ENCODE measurements at regions not wholly inside any gene's neighbourhood (a gene's known extent, or its start where the extent isn't known, plus 50 kb on each side); places are given as distances from the start of the nearest gene placed in this dataset.

DNA sequence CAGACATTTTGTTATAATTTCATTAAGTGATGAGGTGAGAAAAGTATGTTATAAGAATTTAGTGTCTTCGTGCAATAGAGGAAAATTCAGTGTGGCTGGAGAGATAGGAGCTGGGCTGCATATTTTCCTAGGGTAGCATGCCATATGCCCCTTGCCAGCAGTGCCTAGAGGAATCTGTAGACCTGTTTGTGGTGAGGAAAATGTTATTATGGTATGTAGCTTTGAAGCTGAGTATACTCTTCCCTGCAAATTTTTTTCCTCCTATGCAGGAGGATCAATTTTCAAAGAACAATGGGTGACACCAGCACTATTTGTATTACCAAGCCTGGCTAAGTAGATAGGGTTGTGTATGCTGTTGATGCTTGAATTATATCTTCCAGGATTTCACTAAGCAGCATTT, 200.6 kb downstream of the EDEM1 start:
- no peak overlapping the region for H3K4me3 ChIP-seq
- TF ChIP-seq POLR2A (IDR thresholded peaks at IDR 0.05): no peak
- TF ChIP-seq, protein P1, sequence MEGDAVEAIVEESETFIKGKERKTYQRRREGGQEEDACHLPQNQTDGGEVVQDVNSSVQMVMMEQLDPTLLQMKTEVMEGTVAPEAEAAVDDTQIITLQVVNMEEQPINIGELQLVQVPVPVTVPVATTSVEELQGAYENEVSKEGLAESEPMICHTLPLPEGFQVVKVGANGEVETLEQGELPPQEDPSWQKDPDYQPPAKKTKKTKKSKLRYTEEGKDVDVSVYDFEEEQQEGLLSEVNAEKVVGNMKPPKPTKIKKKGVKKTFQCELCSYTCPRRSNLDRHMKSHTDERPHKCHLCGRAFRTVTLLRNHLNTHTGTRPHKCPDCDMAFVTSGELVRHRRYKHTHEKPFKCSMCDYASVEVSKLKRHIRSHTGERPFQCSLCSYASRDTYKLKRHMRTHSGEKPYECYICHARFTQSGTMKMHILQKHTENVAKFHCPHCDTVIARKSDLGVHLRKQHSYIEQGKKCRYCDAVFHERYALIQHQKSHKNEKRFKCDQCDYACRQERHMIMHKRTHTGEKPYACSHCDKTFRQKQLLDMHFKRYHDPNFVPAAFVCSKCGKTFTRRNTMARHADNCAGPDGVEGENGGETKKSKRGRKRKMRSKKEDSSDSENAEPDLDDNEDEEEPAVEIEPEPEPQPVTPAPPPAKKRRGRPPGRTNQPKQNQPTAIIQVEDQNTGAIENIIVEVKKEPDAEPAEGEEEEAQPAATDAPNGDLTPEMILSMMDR (IDR thresholded peaks at IDR 0.05): no peak

DNA sequence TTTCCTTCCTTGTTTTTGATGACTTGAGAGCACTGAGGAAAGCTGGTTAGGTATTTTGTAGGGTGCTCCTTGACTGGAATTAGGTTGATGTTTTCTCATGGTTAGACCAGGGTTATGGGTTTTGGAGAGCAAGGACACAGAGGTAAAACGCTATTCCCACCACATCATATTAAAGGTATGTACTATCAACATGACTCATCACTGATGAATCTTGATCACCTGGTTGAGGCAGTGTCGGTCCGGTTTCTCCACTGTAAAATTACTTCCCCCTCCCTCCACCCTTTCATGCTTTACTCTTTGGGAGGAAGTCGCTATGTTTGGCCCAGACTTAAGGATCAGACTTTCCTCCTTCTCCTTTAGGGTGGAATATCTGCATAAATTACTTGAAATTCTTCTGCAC, 201.6 kb downstream of the EDEM1 start:
- no peak overlapping the region for H3K4me3 ChIP-seq
- no peaks in the 10 kb centered on the region for H3K27me3 ChIP-seq
- no peak overlapping the region for H3K27ac ChIP-seq
- no peaks in the 10 kb centered on the region for H3K36me3 ChIP-seq
- no peaks in the 10 kb centered on the region for H3K4me1 ChIP-seq
- DNase-seq: no peak
- TF ChIP-seq, protein P1 (IDR thresholded peaks at IDR 0.05): no peak
- TF ChIP-seq POLR2A (IDR thresholded peaks at IDR 0.05): no peak
- no peaks in the 10 kb centered on the region for H3K9me3 ChIP-seq

More for the DNA sequence above, 200.6 kb downstream of the EDEM1 start:
- no peaks in the 10 kb centered on the region for H3K36me3 ChIP-seq
- no peak for DNase-seq
- H3K4me1 ChIP-seq: no peaks in the 10 kb centered on the region
- no peak overlapping the region for H3K27ac ChIP-seq
- H3K27me3 ChIP-seq: no peaks in the 10 kb centered on the region
- H3K9me3 ChIP-seq: no peaks in the 10 kb centered on the region

DNA sequence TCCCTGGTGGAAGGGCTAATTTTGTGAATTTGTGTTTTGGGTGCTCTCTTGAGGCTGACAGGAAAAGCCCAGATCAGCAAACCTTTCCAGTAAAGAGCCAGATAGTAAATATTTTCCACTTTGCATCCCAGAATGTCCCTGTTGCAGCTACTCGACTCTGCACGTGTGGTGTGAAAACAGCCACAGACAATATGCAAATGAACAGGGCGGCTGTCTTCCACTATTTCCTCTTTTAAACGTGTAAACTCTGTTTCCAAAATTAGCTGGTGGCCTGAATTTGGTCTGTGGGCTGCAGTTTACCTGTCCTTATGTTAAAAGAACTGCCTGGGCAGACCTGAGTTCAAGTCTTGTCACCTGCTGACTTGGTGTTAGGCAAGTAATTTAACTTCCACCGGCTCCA, 202.7 kb downstream of the EDEM1 start:
- H3K4me3 ChIP-seq: no peak overlapping the region
- H3K4me1 ChIP-seq: no peaks in the 10 kb centered on the region
- no peak overlapping the region for H3K27ac ChIP-seq
- no peaks in the 10 kb centered on the region for H3K9me3 ChIP-seq
- no peaks in the 10 kb centered on the region for H3K27me3 ChIP-seq
- TF ChIP-seq, protein P1 (IDR thresholded peaks at IDR 0.05): no peak
- no peak for TF ChIP-seq POLR2A (IDR thresholded peaks at IDR 0.05)
- no peaks in the 10 kb centered on the region for H3K36me3 ChIP-seq
- DNase-seq: peak in 1 of 3 donors; percentile 22

DNA sequence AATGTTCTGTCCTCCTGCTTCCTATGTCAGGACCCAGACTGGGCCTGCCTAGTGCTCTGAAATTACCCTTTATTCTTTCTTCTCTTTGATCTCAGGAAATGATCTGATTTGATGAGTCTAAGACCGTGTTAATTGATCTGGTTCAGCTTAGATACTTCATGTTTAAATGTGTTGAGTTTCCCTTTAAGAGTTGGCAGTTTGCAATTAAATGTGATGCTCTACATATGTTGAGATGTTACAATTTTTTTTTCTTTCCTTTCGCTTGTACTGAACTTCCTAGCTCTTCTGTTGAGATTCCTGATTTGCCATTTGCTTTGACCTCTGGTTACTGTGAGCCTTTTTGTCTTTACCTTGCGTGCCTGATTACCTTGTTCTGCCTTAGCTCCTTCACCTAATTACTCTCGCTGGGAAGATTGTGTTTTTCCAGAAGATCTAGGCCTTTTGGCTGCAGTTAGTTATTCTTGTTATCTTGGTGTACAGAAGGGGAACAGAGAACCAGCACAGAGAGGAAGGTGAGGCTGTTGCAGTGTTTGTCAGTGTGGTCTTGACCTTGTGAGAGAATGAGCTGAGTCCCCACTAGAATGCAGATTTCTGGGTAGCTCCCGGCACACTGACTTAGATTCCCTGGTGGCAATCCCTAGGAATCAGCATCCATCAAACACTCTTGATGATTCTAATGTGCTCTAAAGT, 203.6 kb downstream of the EDEM1 start:
- no peaks in the 10 kb centered on the region for H3K9me3 ChIP-seq
- H3K27me3 ChIP-seq: no peaks in the 10 kb centered on the region
- DNase-seq: no peak
- no peaks in the 10 kb centered on the region for H3K4me1 ChIP-seq
- no peak for TF ChIP-seq POLR2A (IDR thresholded peaks at IDR 0.05)
- TF ChIP-seq, protein P1 (IDR thresholded peaks at IDR 0.05): no peak
- no peak overlapping the region for H3K27ac ChIP-seq
- H3K4me3 ChIP-seq: no peak overlapping the region
- no peaks in the 10 kb centered on the region for H3K36me3 ChIP-seq

DNA sequence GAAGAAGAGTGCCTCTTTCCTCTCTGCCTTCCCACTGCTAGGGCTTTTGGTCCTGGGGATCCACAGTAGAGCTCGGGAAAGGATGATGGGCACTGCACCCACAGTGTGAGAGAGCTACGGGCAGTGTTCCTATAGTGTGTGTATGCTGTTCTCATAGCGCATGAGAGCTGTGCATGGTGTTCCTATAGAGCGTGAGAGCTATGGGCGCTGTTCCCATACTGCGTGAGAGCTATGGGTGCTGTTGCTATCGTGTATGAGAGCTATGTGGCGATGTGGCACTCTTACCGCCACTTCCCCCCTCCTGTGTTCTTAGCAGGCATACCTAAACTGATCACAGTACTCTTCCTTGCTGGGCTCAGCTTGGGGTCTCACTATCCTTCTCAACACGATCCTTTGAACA, 213.5 kb downstream of the EDEM1 start:
- Histone ChIP-seq H3K27ac (no peak overlapping the region), H3K36me3 (no peaks in the 10 kb centered on the region)
- TF ChIP-seq, protein P1 (IDR thresholded peaks at IDR 0.05): no peak
- no peak for TF ChIP-seq POLR2A (IDR thresholded peaks at IDR 0.05)

DNA sequence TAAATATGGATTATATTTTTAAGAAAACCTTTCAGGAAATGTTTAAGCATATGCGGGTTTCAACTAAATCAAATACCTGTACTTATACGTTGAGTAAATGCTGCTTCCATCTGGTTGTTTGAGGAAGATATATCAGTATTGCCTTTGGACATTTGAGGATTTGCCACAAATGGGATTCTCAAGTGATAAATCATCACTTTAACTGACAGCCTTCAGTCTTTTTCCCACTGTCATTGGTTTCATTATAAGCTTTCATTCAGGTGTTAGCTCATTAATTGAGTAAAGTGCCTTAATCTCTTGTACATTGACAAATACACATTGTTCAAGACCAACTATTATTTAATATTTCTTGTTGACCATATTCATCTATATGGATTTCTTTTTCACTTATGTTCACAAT, 217.2 kb downstream of the EDEM1 start:
- no peak for DNase-seq
- Histone ChIP-seq H3K36me3 (no peaks in the 10 kb centered on the region), H3K4me3 (no peak overlapping the region), H3K27ac (no peak overlapping the region), H3K4me1 (no peaks in the 10 kb centered on the region), H3K9me3 (no peaks in the 10 kb centered on the region), H3K27me3 (no peaks in the 10 kb centered on the region)
- TF ChIP-seq, protein P1 (IDR thresholded peaks at IDR 0.05): no peak
- TF ChIP-seq POLR2A (IDR thresholded peaks at IDR 0.05): no peak

More for the DNA sequence above, 213.5 kb downstream of the EDEM1 start:
- Histone ChIP-seq H3K4me3 (no peak overlapping the region), H3K4me1 (no peaks in the 10 kb centered on the region), H3K9me3 (no peaks in the 10 kb centered on the region), H3K27me3 (no peaks in the 10 kb centered on the region)
- DNase-seq: no peak

Data from Peyer's patch (tissue), 4 donors.